GM21360 (cell line): ENCODE measurements at regions not wholly inside any gene's neighbourhood (a gene's known extent, or its start where the extent isn't known, plus 50 kb on each side); places are given as distances from the start of the nearest gene placed in this dataset.
"Not testable (repeated sequence)": the region's sequence is repeated elsewhere in the genome, so short reads cannot be mapped to it uniquely, and the experiment has no call there.

ENCODE experiments used
- ATAC-seq: cut with Tn5 transposase; IDR thresholded peaks from one replicate; pipeline ENCODE4 v1.9.1; 2021; ENCODE audit warnings: mild to moderate bottlenecking, moderate library complexity; ENCODE audit not compliant: unreplicated experiment

- ATAC-seq, result not testable (repeated sequence)
Observed at GRCh38 chrX:909068-909467, 278.5 kb downstream of the SHOX start.

GRCh38 chrX:906586-906985 lies 276.0 kb downstream of the SHOX start:
- ATAC-seq, result no peak

GRCh38 chrX:905848-906566 lies 275.4 kb downstream of the SHOX start:
- no peak for ATAC-seq

DNA sequence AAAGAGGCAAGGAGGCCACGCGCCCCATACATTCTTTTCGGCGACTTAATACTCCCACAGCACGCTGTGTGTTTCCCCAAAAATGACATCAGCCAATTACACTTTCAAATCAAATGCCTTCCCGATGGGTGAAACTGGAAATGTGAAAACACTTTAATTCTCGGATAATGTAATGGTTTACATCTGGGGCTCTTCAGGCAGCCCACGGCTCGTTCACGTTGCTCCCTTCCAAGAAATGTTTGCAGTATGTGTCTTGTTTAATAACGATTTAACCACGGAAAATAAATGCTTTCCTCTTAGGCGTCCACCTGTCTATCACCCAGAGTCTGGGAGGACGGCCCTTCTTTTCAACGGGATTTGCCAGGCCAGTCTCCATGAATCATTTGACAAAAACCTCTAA lies 272.5 kb downstream of the SHOX start:
- ATAC-seq, result no peak

DNA sequence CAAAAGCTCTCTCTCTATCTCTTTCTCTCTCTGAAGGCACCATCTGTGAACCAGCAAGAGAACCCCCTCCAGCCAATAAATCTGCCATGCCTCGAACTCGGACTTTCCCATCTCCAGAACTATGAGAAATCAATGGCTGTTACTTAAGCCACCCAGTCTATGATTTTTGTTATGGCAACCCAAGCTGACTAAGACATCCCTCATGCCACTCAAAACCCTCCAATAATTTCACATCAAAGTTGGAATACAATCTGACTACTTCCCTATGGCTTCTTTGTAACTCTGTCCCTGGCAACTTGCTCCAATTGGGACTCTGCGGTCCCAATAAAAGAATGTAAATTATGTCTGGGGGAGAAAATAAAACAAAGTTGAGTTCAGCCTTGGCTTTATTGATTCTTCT lies 265.7 kb downstream of the SHOX start:
- ATAC-seq, result no peak

GRCh38 chrX:889966-890651 lies 259.5 kb downstream of the SHOX start:
- no peak for ATAC-seq

DNA sequence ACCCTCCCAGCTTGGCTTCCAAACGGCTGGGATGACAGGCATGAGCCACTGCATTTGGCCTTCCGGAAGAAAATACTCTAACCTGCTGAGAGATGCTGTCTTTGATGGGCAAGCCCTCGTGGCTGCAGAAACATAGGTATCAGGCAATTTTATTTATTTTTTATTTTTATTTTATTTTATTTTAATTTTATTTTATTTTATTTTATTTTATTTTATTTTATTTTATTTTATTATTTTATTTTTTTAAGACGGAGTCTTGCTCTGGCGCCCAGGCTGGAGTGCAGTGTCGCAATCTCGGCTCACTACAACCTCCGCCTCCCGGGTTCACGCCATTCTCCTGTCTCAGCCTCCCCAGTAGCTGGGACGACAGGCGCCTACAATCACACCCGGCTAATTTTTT lies 257.1 kb downstream of the SHOX start:
- ATAC-seq, result not testable (repeated sequence)

- no peak for ATAC-seq
Observed at GRCh38 chrX:883588-883987, 253.0 kb downstream of the SHOX start.

DNA sequence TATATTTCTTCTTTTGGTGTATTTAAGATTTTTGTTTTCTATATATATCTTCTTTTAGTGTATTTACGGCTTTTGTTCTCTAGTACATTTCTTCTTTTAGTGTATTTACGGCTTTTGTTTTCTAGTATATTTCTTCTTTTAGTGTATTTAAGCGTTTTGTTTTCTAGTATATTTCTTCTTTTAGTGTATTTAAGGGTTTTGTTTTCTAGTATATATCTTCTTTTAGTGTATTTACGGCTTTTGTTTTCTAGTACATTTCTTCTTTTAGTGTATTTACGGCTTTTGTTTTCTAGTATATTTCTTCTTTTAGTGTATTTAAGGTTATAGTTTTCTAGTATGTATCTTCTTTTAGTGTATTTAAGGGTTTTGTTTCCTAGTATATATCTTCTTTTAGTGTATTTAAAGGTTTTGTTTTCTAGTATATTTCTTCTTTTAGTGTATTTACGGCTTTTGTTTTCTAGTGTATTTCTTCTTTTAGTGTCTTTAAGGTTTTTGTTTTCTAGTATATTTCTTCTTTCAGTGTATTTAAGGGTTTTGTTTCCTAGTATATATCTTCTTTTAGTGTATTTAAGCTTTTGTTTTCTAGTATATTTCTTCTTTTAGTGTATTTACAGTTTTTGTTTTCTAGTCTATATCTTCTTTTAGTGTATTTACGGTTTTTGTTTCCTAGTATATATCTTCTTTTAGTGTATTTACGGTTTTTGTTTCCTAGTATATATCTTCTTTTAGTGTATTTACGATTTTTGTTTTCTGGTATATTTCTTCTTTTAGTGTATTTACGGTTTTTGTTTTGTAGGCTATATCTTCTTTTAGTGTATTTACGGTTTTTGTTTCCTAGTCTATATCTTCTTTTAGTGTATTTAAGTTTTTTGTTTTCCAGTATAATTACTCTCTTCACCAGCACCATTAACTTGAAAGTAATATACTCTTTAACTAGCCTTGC lies 249.4 kb downstream of the SHOX start:
- not testable (repeated sequence) for ATAC-seq

DNA sequence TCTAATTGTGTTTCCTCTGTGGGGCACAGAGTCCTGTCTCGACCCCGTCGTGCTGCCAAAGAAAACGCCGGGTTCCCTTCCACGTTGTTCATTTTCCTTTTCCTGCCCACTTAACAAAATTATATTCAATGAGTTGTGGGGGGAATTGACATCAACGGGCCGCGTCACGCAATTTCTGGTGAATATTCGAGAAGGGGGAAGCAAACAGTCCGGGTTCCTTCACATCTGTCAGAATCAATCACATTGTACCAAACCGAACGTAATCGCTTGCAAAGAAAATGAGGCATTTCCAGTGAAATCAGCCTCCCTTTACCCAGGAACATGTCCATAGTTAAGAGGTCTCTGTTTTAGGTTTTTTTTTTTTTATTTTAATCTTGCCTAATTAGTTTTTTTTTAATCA lies 243.5 kb downstream of the SHOX start:
- no peak for ATAC-seq

GRCh38 chrX:873016-873415 lies 242.4 kb downstream of the SHOX start:
- ATAC-seq, result no peak

DNA sequence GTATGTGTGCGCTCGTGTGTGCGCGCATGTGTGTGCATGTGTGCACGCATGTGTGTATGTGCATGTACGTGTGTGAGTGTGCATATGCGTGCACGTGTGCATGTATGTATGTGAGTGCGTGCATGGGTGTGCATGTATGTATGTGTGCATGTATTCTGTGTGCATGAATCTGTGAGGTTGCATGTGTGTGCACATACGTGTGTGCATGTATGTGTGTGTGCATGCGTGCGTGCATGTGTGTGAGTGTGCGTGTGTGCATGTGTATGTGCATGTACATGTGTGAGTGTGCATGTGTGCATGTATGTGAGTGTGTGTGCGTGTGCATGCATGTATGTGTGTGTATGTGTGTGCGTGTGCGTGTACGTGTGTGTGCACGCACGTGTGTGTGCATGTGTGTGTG lies 241.5 kb downstream of the SHOX start:
- no peak for ATAC-seq

GRCh38 chrX:871626-872025 lies 241.0 kb downstream of the SHOX start:
- no peak for ATAC-seq

DNA sequence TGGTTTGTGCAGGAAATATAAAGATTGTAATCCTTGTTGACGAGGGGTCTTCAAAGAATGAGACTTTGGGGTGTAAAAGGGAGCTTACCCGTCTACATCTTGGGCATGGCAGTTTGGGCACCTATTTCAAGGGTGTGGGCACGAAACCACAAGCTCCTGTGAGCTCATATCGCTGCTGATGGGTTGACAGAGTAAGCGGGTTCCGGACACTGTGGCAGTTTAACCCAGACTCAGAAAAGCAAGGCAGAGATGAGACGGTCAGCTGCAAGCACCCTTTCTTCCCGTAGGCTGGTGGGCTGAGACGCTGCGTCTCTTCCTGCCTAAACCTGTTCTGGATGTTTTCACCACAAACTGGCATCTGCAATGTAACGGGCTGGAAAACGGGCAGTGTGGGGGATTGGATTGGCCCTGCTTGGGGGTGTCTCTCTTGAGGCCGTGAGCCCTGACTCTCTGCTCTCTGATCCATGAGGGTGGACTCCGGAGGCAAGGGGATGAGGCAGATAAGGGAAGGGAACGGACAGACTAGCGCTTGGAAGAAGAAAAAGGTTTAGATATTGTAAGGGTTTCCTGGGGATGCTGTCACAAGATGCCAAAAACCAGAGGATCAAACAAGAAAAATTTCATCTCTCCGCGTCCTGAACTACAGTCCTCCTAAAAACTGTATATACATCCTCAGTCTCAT lies 237.5 kb downstream of the SHOX start:
- no peak for ATAC-seq

GRCh38 chrX:867502-867901 lies 236.9 kb downstream of the SHOX start:
- ATAC-seq, result no peak

GRCh38 chrX:866441-866990 lies 235.9 kb downstream of the SHOX start:
- ATAC-seq, result no peak

DNA sequence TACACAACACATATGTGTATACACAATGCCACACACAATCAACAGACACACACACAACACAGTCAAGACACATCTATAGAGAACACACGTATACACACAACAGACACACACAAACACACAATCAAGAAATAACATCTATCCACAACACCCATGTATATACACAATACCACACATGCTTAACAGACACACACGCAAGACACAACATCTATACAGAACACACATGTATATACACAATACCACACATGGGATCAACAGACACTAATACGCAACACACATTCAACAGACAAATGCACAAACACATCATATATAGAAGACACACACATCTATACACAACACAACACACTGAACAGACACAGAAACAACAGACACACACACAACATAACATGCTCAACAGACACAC lies 234.8 kb downstream of the SHOX start:
- no peak for ATAC-seq

GRCh38 chrX:861921-862320 lies 231.3 kb downstream of the SHOX start:
- no peak for ATAC-seq

- no peak for ATAC-seq
Observed at GRCh38 chrX:861340-861890, 230.8 kb downstream of the SHOX start.

DNA sequence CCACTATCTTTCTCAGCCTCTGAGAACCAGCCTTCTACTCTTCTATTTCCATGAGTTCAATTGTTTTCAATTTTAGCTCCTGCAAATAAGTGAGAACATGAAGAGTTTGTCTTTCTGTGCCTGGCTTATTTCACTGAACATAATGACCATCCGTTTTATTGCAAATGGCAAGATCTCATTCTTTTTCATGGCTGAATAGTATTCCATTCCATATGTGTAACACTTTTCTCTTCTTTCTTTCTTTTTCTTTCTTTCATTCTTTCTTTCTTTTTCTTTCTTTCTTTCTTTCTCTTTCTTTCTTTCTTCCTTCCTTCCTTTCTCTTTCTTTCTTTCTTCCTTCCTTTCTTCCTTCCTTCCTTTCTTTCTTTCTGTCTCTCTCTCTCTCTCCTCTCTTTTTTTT lies 228.7 kb downstream of the SHOX start:
- no peak for ATAC-seq
